Vagina (tissue), 2 donors: ENCODE measurements at regions not wholly inside any gene's neighbourhood (a gene's known extent, or its start where the extent isn't known, plus 50 kb on each side); places are given as distances from the start of the nearest gene placed in this dataset.

Experiments used
- DNase-seq, 2 donors: peaks; one replicate each; pipeline ENCODE4 v3.0.0-alpha.2; 2017; ENCODE audit errors: extremely low spot score in 2 of 2
- H3K27ac ChIP-seq: fragments of 200-600 bp; sonication (generic); one replicate; pipeline ENCODE4 v1.5.1; 2019
- H3K27me3 ChIP-seq: fragments of 200-600 bp; sonication (generic); one replicate; pipeline ENCODE4 v1.5.1; 2019
- H3K36me3 ChIP-seq, 2 donors: fragments of 200-600 bp; sonication (generic); one replicate each; pipeline ENCODE4 v1.5.1; 2017 to 2019
- H3K4me1 ChIP-seq: fragments of 200-600 bp; sonication (generic); one replicate; pipeline ENCODE4 v1.5.1; 2019
- H3K4me3 ChIP-seq, 2 donors: fragments of 200-600 bp; sonication (generic); 1 replicate in 1 of 2; 2 replicates in 1 of 2; pipeline ENCODE4 v1.5.1; 2016 to 2019
- H3K9me3 ChIP-seq: fragments of 200-600 bp; sonication (generic); one replicate; pipeline ENCODE4 v1.5.1; 2019
- POLR2A ChIP-seq, 2 donors: fragments of 450-650 bp; IDR thresholded peaks; one replicate each; pipeline ENCODE4 v1.6.1; 2017; ENCODE audit warnings: antibody characterized with exemption in 2 of 2, mild to moderate bottlenecking in 2 of 2, moderate library complexity in 2 of 2
- POLR2AphosphoS5 ChIP-seq, 2 donors: sonication (generic); formaldehyde crosslinking; IDR thresholded peaks; one replicate each; pipeline ENCODE4 v1.9.0; 2017; ENCODE audit warnings: antibody characterized with exemption in 2 of 2, mild to moderate bottlenecking in 2 of 2, low read depth in 1 of 2; ENCODE audit not compliant: insufficient read depth in 1 of 2
- intact Hi-C: fragments of 100-400 bp; cut with DNase I; formaldehyde crosslinking; loops from one replicate; pipeline ENCODE4 v1.15.1; 2023
- TF ChIP-seq, protein P1 (sequence below), 3 experiments: fragments of 450-650 bp in 2 of 3; fragments of 200-600 bp in 1 of 3; sonication (generic) in 1 of 3; IDR thresholded peaks; one replicate each; pipeline ENCODE4 v1.5.1; 2017 to 2019; ENCODE audit warnings: antibody characterized with exemption in 3 of 3, mild to moderate bottlenecking in 2 of 3, moderate library complexity in 2 of 3

GRCh38 chr11:69919659-69920344, 100.6 kb upstream of the FGF3 start:
- no peaks in the 10 kb centered on the region for H3K36me3 ChIP-seq
- no peak overlapping the region for H3K27ac ChIP-seq
- H3K4me3 ChIP-seq = no peak overlapping the region
- H3K9me3 ChIP-seq = no peaks in the 10 kb centered on the region
- intact Hi-C loops = loop anchor here (5.0 to 10.0 kb wide), 2 partner anchors 165 to 272 kb away; no protein-coding TSS in a partner anchor
- peak in 1 of 2 donors; percentile 74 for DNase-seq
- TF ChIP-seq POLR2AphosphoS5 (IDR thresholded peaks at IDR 0.05; ENCODE audit: insufficient read depth in 1 of 2, low read depth in 1 of 2) (no peak), POLR2A (IDR thresholded peaks at IDR 0.05) (no peak)
- TF ChIP-seq, protein P1, sequence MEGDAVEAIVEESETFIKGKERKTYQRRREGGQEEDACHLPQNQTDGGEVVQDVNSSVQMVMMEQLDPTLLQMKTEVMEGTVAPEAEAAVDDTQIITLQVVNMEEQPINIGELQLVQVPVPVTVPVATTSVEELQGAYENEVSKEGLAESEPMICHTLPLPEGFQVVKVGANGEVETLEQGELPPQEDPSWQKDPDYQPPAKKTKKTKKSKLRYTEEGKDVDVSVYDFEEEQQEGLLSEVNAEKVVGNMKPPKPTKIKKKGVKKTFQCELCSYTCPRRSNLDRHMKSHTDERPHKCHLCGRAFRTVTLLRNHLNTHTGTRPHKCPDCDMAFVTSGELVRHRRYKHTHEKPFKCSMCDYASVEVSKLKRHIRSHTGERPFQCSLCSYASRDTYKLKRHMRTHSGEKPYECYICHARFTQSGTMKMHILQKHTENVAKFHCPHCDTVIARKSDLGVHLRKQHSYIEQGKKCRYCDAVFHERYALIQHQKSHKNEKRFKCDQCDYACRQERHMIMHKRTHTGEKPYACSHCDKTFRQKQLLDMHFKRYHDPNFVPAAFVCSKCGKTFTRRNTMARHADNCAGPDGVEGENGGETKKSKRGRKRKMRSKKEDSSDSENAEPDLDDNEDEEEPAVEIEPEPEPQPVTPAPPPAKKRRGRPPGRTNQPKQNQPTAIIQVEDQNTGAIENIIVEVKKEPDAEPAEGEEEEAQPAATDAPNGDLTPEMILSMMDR (IDR thresholded peaks at IDR 0.05) = no peak
- H3K27me3 ChIP-seq = no peaks in the 10 kb centered on the region
- H3K4me1 ChIP-seq = peaks cover 23% of the 10 kb centered on the region

GRCh38 chr11:69920345-69921127, 101.3 kb upstream of the FGF3 start:
- H3K27ac ChIP-seq = no peak overlapping the region
- intact Hi-C loops = no loop called here
- TF ChIP-seq POLR2AphosphoS5 (IDR thresholded peaks at IDR 0.05; ENCODE audit: insufficient read depth in 1 of 2, low read depth in 1 of 2) (no peak), POLR2A (IDR thresholded peaks at IDR 0.05) (no peak)
- TF ChIP-seq, protein P1 (IDR thresholded peaks at IDR 0.05) = no peak
- H3K36me3 ChIP-seq = no peaks in the 10 kb centered on the region
- H3K4me3 ChIP-seq = no peak overlapping the region
- H3K4me1 ChIP-seq = peaks cover 16% of the 10 kb centered on the region
- peak in 1 of 2 donors; percentile 79 for DNase-seq
- H3K27me3 ChIP-seq = no peaks in the 10 kb centered on the region
- H3K9me3 ChIP-seq = no peaks in the 10 kb centered on the region

- Histone ChIP-seq H3K4me1 (peaks cover 9% of the 10 kb centered on the region), H3K36me3 (no peaks in the 10 kb centered on the region), H3K27me3 (no peaks in the 10 kb centered on the region), H3K9me3 (no peaks in the 10 kb centered on the region), H3K27ac (no peak overlapping the region), H3K4me3 (no peak overlapping the region)
- TF ChIP-seq POLR2A (IDR thresholded peaks at IDR 0.05) (no peak), POLR2AphosphoS5 (IDR thresholded peaks at IDR 0.05; ENCODE audit: insufficient read depth in 1 of 2, low read depth in 1 of 2) (no peak)
- TF ChIP-seq, protein P1 (IDR thresholded peaks at IDR 0.05) = no peak
- intact Hi-C loops = no loop called here
- peak in 1 of 2 donors; percentile 55 for DNase-seq
Observed at GRCh38 chr11:69921128-69922014, 102.2 kb upstream of the FGF3 start.

GRCh38 chr11:69922015-69922595, 102.9 kb upstream of the FGF3 start:
- TF ChIP-seq, protein P1 (IDR thresholded peaks at IDR 0.05) = no peak
- TF ChIP-seq POLR2A (IDR thresholded peaks at IDR 0.05) = no peak
- TF ChIP-seq POLR2AphosphoS5 (IDR thresholded peaks at IDR 0.05; ENCODE audit: insufficient read depth in 1 of 2, low read depth in 1 of 2) = no peak
- no peaks in the 10 kb centered on the region for H3K36me3 ChIP-seq
- no peaks in the 10 kb centered on the region for H3K27me3 ChIP-seq
- intact Hi-C loops = no loop called here
- no peaks in the 10 kb centered on the region for H3K9me3 ChIP-seq
- no peak overlapping the region for H3K4me3 ChIP-seq
- DNase-seq = no peak
- no peak overlapping the region for H3K27ac ChIP-seq
- H3K4me1 ChIP-seq = peaks cover 9% of the 10 kb centered on the region
